CD14-positive monocyte (primary cell): ENCODE measurements at regions not wholly inside any gene's neighbourhood (a gene's known extent, or its start where the extent isn't known, plus 50 kb on each side); places are given as distances from the start of the nearest gene placed in this dataset.

ENCODE experiments used
- DNase-seq, 3 donors: peaks; one replicate each; pipeline ENCODE4 v3.0.0-alpha.2; 2011 to 2022
- H2AFZ ChIP-seq: 2 replicates; pipeline ENCODE4 v1.6.0; 2012; ENCODE audit warnings: mild to moderate bottlenecking, low read depth, low read length, inconsistent platforms; ENCODE audit not compliant: insufficient read depth, poor library complexity, severe bottlenecking
- H3K27ac ChIP-seq, 2 donors: 1 replicate in 1 of 2; 2 replicates in 1 of 2; pipeline ENCODE4 v1.5.1; 2012 to 2013; ENCODE audit warnings: low read length in 2 of 2, control low read depth in 1 of 2, inconsistent platforms in 1 of 2, low read depth in 1 of 2, mild to moderate bottlenecking in 1 of 2
- H3K27me3 ChIP-seq, 2 donors: one replicate each; pipeline versions ENCODE4 v1.6.0 to v1.6.1; 2011 to 2013; ENCODE audit warnings: low read length in 2 of 2; ENCODE audit not compliant: control insufficient read depth in 2 of 2, insufficient read depth in 2 of 2
- H3K36me3 ChIP-seq, 2 donors: replicated peaks in 1 of 2; 1 replicate in 1 of 2; 2 replicates in 1 of 2; pipeline versions ENCODE4 v1.5.1 to v1.6.1; 2012 to 2013; ENCODE audit warnings: low read length in 2 of 2, control low read depth in 1 of 2, inconsistent platforms in 1 of 2, mild to moderate bottlenecking in 1 of 2; ENCODE audit not compliant: insufficient read depth in 2 of 2, control insufficient read depth in 1 of 2
- H3K4me1 ChIP-seq, 2 donors: 1 replicate in 1 of 2; 2 replicates in 1 of 2; pipeline versions ENCODE4 v1.5.1 to v1.6.1; 2012 to 2013; ENCODE audit warnings: low read length in 2 of 2, control low read depth in 1 of 2, inconsistent platforms in 1 of 2, mild to moderate bottlenecking in 1 of 2, moderate library complexity in 1 of 2; ENCODE audit not compliant: insufficient read depth in 2 of 2, control insufficient read depth in 1 of 2
- H3K4me2 ChIP-seq: replicated peaks from 2 replicates; pipeline ENCODE3; 2012; ENCODE audit warnings: low read length, moderate library complexity, mild to moderate bottlenecking; ENCODE audit not compliant: poor library complexity, severe bottlenecking; ENCODE audit errors: extremely low read depth
- H3K4me3 ChIP-seq, 3 experiments: fragments of 200-600 bp in 1 of 3; sonication (generic) in 1 of 3; replicated peaks in 1 of 3; 1 replicate in 2 of 3; 2 replicates in 1 of 3; pipeline ENCODE4 v1.5.1; 2011 to 2013; ENCODE audit warnings: low read length in 3 of 3, mild to moderate bottlenecking in 3 of 3, control low read depth in 2 of 3, low read depth in 2 of 3, inconsistent platforms in 1 of 3, moderate library complexity in 1 of 3
- H3K79me2 ChIP-seq: 2 replicates; pipeline ENCODE4 v1.6.0; 2012; ENCODE audit warnings: mild to moderate bottlenecking, control low read depth, inconsistent platforms, low read length, moderate library complexity; ENCODE audit not compliant: insufficient read depth
- H3K9ac ChIP-seq: 2 replicates; pipeline ENCODE4 v1.6.0; 2017; ENCODE audit warnings: low read length, mild to moderate bottlenecking; ENCODE audit not compliant: insufficient read depth, poor library complexity, severe bottlenecking
- H3K9me3 ChIP-seq, 2 donors: replicated peaks in 1 of 2; 1 replicate in 1 of 2; 2 replicates in 1 of 2; pipeline versions ENCODE4 v1.5.1 to v1.6.1; 2012 to 2013; ENCODE audit warnings: low read length in 2 of 2, control low read depth in 1 of 2; ENCODE audit not compliant: control insufficient read depth in 1 of 2, insufficient read depth in 1 of 2
- H4K20me1 ChIP-seq: 2 replicates; pipeline ENCODE4 v1.6.0; 2012; ENCODE audit warnings: mild to moderate bottlenecking, low read length, control low read depth, moderate library complexity; ENCODE audit not compliant: insufficient read depth
- H3K27ac Mint-ChIP-seq, 7 donors: one replicate each; pipeline ENCODE4 v1.8.0; 2020; ENCODE audit warnings: mild to moderate bottlenecking in 7 of 7, mixed read lengths in 7 of 7, moderate library complexity in 6 of 7, inconsistent platforms in 2 of 7
- H3K27me3 Mint-ChIP-seq, 3 donors: one replicate each; pipeline ENCODE4 v1.8.0; 2021 to 2022; ENCODE audit warnings: low read depth in 3 of 3, mild to moderate bottlenecking in 3 of 3, mixed read lengths in 3 of 3, moderate library complexity in 3 of 3, inconsistent platforms in 1 of 3
- H3K36me3 Mint-ChIP-seq, 2 donors: one replicate each; pipeline ENCODE4 v1.8.0; 2020; ENCODE audit warnings: mixed read lengths in 2 of 2, inconsistent platforms in 1 of 2, mild to moderate bottlenecking in 1 of 2
- H3K4me1 Mint-ChIP-seq: one replicate; pipeline ENCODE4 v1.8.0; 2020; ENCODE audit warnings: mild to moderate bottlenecking, mixed read lengths
- H3K4me3 Mint-ChIP-seq, 2 donors: one replicate each; pipeline ENCODE4 v1.8.0; 2020; ENCODE audit warnings: mild to moderate bottlenecking in 2 of 2, mixed read lengths in 2 of 2, moderate library complexity in 1 of 2
- H3K9me3 Mint-ChIP-seq, 7 donors: one replicate each; pipeline ENCODE4 v1.8.0; 2020 to 2022; ENCODE audit warnings: mixed read lengths in 7 of 7, mild to moderate bottlenecking in 6 of 7, moderate library complexity in 6 of 7, inconsistent platforms in 2 of 7
- WGBS: methylation state at CpG from one replicate; pipeline ENCODE4 v1.1.5; 2013; ENCODE audit warnings: missing lambda C conversion rate; ENCODE audit not compliant: insufficient coverage; 5-methylcytosine and 5-hydroxymethylcytosine counted together
- intact Hi-C, 2 donors: fragments of 100-400 bp; cut with micrococcal nuclease; formaldehyde crosslinking; loops; one replicate each; pipeline versions ENCODE4 v1.15.0 to v1.15.1; 2023
- TF ChIP-seq, protein P1 (sequence below): fragments of 200-600 bp; IDR thresholded peaks from one replicate; pipeline ENCODE4 v1.8.0; 2022; ENCODE audit warnings: antibody characterized with exemption, mild to moderate bottlenecking

DNA sequence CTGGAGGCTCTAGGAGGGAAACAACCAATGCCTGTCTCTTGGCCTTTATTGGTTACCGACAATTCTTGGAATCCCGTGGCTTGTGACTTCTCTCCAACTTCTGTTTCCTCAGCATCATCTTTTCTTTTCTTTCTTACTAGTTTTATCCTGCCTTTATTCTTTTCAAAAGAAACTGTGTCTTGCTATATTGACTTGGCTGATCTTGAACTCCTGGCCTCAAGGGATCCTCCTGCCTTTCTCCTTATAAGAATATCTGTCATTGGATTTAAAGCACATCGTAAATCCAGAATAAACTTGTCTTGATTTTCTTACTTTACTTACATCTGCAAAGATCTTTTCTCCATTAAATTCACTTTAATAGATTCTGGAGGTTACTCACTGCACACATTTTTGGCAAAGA, 49.9 kb upstream of the UGT2B10 start:
- Histone ChIP-seq H3K36me3 (no peaks in the 10 kb centered on the region), H3K79me2 (no peaks in the 10 kb centered on the region), H3K9ac (no peak overlapping the region), H2AFZ (no peak overlapping the region), H3K27me3 (no peaks in the 10 kb centered on the region), H3K27ac (no peak overlapping the region), H3K4me2 (no peak overlapping the region), H4K20me1 (no peaks in the 10 kb centered on the region), H3K4me1 (no peaks in the 10 kb centered on the region), H3K4me3 (no peak overlapping the region), H3K9me3 (peaks cover 0 to 5% of the 10 kb centered on the region in 2 donors)
- no peaks in the 10 kb centered on the region for H3K36me3 Mint-ChIP-seq
- H3K4me1 Mint-ChIP-seq, result no peaks in the 10 kb centered on the region
- no peak overlapping the region for H3K4me3 Mint-ChIP-seq
- H3K9me3 Mint-ChIP-seq, result peaks cover 0 to 7% (median 1%) of the 10 kb centered on the region in 7 donors
- TF ChIP-seq, protein P1, sequence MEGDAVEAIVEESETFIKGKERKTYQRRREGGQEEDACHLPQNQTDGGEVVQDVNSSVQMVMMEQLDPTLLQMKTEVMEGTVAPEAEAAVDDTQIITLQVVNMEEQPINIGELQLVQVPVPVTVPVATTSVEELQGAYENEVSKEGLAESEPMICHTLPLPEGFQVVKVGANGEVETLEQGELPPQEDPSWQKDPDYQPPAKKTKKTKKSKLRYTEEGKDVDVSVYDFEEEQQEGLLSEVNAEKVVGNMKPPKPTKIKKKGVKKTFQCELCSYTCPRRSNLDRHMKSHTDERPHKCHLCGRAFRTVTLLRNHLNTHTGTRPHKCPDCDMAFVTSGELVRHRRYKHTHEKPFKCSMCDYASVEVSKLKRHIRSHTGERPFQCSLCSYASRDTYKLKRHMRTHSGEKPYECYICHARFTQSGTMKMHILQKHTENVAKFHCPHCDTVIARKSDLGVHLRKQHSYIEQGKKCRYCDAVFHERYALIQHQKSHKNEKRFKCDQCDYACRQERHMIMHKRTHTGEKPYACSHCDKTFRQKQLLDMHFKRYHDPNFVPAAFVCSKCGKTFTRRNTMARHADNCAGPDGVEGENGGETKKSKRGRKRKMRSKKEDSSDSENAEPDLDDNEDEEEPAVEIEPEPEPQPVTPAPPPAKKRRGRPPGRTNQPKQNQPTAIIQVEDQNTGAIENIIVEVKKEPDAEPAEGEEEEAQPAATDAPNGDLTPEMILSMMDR, result no peak
- 53% methylated on average over 3 of the region's 3 CpGs for WGBS
- intact Hi-C loops, result no loop called here
- H3K27me3 Mint-ChIP-seq, result no peaks in the 10 kb centered on the region
- no peak for DNase-seq
- H3K27ac Mint-ChIP-seq, result no peak overlapping the region
